ENCODE measurements at regions not wholly inside any gene's neighbourhood (a gene's known extent, or its start where the extent isn't known, plus 50 kb on each side); places are given as distances from the start of the nearest gene placed in this dataset.

GRCh38 chr6:27161603-27161945, 85.9 kb upstream of the PRSS16 start:
- TF ChIP-seq, protein P1, sequence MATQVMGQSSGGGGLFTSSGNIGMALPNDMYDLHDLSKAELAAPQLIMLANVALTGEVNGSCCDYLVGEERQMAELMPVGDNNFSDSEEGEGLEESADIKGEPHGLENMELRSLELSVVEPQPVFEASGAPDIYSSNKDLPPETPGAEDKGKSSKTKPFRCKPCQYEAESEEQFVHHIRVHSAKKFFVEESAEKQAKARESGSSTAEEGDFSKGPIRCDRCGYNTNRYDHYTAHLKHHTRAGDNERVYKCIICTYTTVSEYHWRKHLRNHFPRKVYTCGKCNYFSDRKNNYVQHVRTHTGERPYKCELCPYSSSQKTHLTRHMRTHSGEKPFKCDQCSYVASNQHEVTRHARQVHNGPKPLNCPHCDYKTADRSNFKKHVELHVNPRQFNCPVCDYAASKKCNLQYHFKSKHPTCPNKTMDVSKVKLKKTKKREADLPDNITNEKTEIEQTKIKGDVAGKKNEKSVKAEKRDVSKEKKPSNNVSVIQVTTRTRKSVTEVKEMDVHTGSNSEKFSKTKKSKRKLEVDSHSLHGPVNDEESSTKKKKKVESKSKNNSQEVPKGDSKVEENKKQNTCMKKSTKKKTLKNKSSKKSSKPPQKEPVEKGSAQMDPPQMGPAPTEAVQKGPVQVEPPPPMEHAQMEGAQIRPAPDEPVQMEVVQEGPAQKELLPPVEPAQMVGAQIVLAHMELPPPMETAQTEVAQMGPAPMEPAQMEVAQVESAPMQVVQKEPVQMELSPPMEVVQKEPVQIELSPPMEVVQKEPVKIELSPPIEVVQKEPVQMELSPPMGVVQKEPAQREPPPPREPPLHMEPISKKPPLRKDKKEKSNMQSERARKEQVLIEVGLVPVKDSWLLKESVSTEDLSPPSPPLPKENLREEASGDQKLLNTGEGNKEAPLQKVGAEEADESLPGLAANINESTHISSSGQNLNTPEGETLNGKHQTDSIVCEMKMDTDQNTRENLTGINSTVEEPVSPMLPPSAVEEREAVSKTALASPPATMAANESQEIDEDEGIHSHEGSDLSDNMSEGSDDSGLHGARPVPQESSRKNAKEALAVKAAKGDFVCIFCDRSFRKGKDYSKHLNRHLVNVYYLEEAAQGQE (IDR thresholded peaks at IDR 0.05; ENCODE audit: insufficient read depth in 1 of 2, low read depth in 2 of 2, low read length in 2 of 2): no peak
- TF ChIP-seq POLR2AphosphoS5 (IDR thresholded peaks at IDR 0.05; ENCODE audit: low read depth, low read length) (no peak), SIN3A (IDR thresholded peaks at IDR 0.05; ENCODE audit: borderline replicate concordance, insufficient read depth, low read length) (no peak)
